CD4-positive, alpha-beta T cell treated with Interleukin-4 for 1 hour (primary cell): ENCODE measurements at regions not wholly inside any gene's neighbourhood (a gene's known extent, or its start where the extent isn't known, plus 50 kb on each side); places are given as distances from the start of the nearest gene placed in this dataset.
"Not testable (repeated sequence)": the region's sequence is repeated elsewhere in the genome, so short reads cannot be mapped to it uniquely, and the experiment has no call there.

ENCODE experiments used
- DNase-seq, 2 donors: peaks; one replicate each; pipeline ENCODE4 v3.0.0-alpha.2; 2020 to 2022

DNA sequence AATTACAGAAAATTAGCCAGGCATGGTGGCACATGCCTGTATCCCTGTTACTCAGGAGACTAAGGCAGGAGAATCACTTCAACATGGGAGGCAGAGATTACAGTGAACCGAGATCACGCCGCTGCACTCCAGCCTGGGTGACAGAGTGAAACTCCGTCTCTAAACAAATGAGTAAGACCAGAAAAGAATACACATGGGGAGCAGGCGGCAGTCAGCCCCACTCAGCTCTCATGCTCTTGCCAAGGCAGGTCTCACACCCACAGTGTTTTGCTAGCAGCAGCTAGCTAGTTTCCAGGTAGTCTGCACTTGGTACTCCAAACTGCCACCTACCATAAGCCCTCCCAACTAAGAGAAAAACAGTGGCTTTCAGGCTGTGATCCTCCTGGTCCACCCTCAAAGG lies 722.3 kb upstream of the CTNND2 start:
- no peak for DNase-seq

DNA sequence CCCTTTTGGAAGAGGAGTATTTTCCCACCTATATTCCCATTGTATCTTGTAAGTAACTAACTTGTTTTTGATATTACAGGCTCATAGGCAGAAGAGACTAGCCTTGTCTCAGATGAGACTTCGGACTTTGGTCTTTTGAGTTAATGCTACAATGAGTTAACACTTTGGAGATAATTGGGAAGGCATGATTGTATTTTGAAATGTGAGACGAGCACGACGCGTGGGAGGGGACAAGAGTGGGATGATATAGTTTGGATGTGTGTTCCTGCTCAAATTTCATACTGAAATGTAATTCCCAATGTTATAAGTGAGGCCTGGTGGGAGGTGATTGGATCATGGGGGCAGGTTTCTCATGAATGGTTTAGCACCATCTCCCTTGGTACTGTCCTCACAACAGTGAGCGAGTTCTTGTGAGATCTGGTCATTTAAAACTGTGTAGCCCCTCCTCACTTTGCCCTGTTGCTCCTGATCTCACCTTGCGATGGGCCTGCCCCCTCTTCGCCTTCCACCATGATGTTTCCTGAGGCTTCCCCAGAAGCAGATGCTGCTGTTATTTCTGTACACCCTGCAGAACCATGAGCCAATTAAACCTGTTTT lies 721.5 kb upstream of the CTNND2 start:
- no peak for DNase-seq

DNA sequence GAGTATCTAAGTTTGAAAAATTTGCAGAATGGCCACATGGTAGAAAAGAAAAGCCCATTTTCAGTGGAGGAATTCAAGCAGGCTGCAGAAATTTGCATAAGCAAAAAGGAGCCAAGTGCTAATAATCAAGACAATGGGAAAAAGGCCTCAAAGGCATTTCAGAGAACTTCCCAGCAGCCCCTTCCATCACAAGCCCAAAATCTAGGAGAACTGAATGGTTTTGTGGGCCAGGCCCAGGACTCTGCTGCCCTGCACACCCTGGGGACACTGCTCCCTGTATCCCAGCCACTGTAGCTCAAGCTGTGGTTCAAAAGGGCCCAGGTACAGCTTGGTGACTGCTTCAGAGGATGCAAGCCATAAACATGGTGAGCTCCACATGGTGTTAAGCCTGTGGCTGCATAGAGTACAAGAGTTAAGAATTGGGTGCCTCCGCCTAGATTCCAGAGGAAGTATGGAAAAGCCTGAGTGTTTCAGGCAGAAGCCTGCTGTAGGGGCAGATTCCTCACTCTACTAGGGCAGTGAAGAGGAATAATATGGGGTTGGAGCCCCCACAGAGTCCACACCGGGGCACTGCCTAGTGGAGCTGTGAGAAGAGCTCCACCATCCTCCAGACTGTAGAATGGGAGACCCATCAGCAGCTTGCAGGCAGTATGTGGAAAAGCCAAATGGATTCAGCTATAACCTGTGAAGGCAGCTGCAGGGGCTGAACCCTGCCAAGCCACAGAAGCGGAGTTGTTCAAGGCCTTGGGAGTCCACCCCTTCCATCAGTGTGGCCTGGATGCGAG lies 720.7 kb upstream of the CTNND2 start:
- DNase-seq: no peak

DNA sequence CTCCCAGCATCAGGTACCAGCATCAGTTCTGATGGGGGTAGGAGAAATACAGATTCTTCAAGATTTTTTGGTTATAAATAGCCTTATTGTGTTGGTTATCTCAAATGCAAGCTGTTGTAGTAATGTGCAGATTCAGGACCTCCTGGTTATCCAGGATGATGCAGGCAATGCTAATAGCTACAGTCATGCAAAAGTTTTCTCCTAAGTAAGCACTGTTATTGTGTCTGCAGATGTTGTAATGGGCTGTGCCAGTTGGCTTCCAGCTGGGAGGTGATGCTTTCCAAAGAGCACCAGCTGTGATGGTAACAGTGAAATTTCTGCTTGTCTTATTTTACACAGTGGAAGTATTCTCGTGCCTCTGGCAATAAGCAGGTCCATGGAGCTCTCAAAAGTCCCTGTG lies 719.2 kb upstream of the CTNND2 start:
- no peak for DNase-seq

DNA sequence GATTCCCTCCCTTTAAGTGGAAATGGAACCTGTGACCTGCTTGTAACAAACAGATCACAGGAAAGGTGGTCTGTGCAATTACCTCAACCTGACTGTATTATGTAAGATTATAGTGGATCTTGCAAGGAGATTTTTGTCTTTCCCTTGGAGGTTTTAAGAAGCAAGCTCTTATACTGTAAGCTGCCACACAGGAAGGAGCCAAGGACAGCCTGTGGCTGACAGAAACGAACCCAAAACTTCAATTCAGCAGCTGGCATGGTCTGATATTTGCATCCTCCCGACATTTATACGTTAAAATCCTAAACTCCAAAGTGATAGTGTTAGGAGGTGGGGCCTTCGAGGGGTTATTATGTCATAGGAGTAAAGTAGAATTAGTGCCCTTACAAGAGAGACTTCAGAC lies 711.8 kb upstream of the CTNND2 start:
- no peak for DNase-seq

DNA sequence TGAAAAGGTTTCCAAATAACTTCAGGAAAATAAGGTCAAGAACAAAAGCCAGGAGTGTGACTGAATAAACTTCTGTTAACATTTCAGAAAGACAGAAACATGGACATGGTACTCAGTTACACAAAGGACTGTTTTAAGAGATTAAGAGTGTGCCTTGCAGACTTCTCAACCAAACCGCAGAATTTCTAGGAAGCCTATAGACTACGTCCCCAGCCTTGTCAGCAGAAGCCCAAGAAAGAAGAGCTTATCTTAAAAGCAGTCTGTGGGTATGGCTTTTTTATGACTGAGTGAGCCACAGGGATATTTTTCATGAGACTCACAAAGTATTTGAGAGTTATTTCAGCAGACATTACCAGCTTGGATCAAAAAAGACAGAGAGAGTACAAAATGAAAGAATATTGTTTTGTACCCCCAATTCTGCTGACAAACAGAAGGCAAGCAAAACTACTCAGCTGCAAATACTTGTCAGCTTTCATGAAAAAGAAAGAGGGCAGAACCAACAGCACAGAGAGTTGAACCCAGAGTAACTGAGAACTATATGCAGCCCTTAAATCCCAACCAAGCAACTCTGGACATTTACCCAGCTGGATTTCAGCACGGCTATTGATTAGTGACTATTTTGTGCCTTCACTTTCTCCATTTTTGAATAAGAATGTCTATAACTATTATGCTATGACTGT lies 711.0 kb upstream of the CTNND2 start:
- no peak for DNase-seq

DNA sequence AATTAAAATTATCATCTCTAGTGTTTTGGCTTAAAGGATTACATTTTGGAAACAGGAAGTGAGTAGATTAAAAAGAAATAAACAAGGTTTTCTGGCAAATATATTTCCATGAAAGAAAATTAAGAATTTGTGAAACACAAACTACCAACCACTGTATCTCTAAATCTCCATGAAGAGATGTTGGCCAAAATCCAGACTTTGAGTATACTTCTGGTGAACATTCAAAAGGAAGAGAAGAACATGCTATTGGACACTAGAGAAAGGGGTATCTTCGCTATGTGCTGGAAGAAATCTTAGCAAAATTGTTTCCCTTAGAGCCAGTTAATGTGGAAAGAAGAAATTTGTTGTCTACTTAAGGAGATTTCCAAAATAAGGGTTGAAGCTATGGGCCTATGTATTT lies 710.4 kb upstream of the CTNND2 start:
- DNase-seq: no peak

DNA sequence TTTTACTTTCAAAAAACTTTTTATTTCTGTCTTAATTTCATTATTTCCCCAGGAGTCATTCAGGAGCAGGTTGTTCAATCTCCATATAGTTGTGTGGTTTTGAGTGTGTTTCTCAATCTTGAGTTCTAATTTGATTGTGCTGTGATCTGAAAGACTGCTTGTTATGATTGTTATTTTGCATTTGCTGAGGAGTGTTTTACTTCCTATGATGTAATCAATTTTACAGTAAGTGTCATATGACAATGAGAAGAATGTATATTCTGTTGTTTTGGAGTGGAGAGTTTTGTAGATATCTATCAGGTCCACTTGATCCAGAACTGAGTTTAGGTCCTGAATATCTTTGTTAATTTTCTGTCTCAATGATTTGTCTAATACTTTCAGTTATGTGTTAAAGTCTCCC lies 706.9 kb upstream of the CTNND2 start:
- no peak for DNase-seq

DNA sequence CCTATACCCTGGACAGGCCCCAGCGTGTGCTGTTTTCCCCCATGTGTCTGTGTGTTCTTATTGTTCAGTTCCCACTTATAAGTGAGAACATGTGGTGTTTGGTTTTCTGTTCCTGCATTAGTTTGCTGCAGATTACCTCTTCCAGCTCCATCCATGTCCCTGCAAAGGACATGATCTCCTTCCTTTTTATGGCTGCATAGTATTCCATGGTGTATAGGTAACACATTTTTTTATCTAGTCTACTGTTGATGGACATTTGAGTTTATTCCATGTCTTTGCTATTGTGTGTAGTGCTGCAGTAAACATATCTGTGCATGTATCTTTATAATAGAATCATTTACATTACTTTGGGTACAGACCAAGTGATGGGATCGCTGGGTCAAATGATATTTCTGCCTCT lies 703.6 kb upstream of the CTNND2 start:
- DNase-seq: not testable (repeated sequence)

DNA sequence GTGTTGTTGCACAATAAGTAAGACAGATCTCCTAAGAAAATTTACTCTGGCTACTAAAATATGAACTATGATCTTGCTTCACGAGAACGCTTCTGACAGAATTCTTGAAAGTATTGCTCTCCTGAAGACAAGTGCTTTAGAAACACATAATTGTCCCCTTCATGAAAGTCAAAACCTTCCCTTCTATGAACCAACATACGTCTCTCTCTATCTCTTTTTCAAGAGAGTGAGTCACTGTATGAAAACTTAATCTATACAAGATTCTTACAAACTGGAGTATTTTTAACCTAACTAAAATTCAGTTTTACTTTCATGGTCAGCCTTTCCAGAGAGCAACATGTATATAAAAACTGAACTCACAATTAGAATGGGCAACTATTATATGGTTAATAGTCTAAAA lies 688.0 kb upstream of the CTNND2 start:
- DNase-seq: no peak

DNA sequence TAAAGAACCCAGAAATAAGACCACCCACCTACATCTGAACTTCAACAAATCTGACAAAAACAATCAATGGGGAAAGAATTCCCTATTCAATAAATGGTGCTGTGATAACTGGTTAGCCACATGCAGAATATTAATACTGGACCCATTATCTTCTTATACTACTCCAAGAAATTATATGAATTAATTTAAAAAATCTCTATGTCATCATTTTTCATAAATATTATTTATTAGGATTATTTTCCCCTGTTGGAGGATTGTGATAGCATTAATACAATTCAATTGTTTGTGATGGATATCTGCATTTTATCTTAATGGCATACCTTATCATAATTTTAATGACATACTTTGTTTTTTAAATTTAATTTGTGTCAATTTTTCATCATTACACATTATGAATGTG lies 682.2 kb upstream of the CTNND2 start:
- no peak for DNase-seq

DNA sequence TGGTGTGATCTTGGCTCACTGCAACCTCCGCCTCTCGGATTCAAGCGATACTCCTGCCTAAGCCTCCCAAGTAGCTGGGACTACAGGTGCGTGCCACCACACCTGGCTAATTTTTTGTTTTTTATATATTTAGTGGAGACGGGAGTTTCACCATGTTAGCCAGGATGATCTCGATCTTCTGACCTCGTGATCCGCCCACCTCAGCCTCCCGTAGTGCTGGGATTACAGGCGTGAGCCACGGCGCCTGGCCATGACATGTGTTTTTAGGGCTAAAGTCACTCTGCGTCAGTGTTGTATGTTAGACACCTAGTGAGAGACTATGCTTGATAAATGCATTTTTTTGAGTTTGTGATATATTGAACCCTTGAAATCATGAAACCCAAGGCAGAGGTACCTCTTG lies 674.6 kb upstream of the CTNND2 start:
- DNase-seq: not testable (repeated sequence)

DNA sequence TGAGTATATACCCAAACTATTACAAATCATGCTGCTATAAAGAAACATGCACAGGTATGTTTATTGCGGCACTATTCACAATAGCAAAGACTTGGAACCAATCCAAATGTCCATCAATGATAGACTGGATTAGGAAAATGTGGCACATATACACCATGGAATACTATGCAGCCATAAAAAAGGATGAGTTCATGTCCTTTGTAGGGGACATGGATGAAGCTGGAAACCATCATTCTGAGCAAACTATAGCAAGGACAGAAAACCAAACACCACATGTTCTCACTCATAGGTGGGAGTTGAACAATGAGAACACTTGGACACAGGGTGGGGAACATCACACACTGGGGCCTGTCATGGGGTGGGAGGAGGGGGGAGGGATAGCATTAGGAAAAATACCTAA lies 672.7 kb upstream of the CTNND2 start:
- DNase-seq: not testable (repeated sequence)

DNA sequence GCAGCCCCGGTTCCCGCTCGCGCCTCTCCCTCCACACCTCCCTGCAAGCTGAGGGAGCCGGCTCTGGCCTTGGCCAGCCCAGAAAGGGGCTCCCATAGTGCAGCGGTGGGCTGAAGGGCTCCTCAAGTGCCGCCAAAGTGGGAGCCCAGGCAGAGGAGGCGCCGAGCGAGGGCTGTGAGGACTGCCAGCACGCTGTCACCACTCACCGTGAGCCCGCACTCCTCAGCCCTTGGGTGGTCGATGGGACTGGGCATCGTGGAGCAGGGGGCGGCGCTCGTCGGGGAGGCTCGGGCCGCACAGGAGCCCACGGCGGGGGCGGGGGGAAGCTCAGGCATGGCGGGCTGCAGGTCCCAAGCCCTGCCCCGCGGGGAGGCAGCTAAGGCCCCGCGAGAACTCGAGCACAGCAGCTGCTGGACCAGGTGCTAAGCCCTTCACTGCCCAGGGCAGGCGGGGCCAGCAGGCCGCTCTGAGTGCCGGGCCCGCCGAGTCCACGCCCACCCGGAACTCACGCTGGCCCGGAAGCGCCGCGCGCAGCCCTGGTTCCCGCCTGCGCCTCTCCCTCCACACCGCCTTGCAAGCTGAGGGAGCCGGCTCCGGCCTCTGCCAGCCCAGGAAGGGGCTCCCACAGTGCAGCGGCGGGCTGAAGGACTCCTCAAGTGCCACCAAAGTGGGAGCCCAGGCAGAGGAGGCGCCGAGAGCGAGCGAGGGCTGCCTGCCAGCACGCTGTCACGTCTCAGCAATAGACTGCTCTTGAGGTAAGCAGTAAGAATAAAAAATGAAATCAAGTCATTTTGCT lies 670.2 kb upstream of the CTNND2 start:
- DNase-seq: not testable (repeated sequence)

DNA sequence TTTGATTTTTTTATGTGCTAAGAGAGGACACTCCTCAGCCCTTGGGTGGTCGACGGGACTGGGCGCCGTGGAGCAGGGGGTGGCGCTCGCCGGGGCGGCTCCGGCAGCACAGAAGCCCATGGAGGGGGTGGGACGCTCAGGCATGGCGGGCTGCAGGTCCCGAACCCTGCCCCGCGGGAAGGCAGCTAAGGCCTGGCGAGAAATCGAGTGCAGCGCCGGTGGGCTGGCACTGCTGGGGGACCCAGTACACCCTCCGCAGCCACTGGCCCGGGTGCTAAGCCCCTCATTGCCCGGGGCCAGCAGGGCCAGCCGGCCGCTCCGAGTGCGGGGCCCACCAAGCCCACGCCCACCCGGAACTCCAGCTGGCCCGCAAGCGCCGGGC lies 669.7 kb upstream of the CTNND2 start:
- not testable (repeated sequence) for DNase-seq

DNA sequence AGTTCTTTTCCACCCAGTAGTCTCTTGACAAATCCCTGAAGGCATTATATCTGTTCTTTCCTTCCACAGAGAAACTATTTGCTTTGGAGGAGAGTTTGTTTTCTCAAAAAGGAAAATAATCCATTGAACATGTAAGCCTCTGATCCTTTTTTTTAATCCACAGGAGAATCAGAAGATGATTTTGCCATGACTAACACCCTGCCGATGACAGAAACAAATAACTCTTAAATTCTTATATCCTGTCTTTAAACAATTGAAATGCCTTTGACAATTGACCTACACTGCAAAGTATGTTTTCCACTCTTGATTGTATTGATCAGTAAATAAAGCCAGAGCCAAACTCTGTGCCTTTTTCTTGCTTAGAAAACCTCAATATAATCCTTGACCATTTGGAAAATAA lies 666.4 kb upstream of the CTNND2 start:
- no peak for DNase-seq

DNA sequence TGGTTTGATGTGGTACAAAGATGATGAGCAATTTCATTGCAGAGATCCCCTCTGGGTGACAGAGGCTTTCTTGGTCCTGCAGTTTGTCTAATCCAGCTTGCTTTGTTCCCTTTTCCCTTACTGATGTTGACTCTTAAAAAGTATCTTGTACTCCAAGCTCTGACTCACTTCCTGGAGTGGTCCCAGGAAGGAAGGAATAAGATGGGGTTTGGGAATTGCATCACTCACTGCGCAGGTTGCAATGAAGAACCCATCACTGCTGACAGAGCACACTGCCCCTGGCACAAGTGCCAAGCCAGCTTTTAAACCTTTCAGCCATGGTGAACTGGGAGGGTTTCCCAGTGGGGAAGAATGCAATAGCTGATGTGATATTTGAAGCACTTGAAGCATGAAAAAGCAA lies 662.2 kb upstream of the CTNND2 start:
- no peak for DNase-seq

DNA sequence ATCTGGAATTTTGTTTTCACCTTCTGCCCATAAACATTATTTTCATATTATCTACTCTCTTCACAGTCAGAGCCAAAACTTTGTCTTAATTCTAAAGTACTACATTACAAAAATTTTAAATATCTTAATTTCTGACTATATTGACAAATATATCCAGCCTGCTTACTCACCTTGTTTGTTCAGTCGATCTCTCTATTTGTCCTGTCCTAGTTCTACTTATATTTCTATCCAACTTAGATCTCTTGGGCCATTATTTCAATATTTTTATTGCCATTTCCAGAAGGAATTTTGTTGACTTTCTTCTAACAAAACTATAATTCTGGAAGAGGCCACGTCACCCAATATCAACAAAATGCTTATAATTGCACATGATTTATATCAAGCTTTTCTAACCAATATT lies 652.8 kb upstream of the CTNND2 start:
- DNase-seq: no peak

DNA sequence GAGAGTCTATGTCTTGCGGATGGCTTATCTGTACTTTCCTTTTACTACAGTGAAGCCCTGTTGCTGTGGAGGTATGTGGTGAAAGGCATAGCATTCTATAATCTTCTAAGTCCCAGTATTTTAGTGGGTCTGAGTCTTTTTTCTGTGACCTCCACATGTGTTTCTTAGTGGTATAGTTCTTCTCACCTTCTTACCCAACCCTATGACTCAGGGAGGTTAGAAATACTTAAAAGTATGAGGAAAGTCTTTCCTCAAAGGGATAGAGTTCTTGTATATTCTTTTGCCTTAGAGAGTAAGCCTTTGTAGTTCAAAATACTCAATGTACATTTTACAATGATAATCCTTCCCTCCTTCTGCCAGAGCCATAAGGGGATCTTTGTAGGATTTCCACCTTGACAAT lies 621.9 kb upstream of the CTNND2 start:
- DNase-seq: no peak

DNA sequence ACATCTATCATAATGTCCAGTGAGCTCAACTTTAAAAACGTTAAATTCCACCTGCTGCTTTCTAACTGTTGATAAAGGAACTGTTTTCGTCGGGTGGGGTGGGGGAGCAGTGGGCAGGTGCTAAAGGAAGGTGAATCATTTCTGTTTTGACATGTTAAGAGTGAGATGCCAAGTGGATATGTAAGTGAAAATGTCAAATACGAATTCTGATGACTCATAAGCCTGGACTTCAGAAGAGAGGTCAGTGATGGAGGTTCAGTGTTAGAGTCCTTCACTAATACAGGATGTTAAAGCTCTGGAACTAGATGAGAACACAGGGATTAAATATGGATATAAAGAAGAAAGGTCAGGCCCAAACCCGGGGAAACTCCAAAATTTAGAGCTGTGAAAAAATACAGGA lies 617.9 kb upstream of the CTNND2 start:
- no peak for DNase-seq

DNA sequence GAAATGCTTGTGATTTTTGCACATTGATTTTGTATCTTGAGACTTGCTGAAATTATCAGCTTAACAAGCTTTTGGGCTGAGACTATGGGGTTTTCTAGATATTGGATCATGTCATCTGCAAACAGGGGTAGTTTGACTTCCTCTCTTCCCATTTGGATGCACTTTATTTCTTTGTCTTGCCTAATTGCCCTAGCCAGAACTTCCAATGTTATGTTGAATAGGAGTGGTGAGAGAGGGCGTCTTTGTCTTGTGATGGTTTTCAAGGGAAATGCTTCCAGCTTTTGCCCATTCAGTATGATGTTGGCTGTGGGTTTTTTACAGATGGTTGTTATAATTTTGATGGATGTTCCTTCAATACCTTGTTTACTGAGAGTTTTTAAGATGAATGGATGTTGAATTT lies 600.7 kb upstream of the CTNND2 start:
- not testable (repeated sequence) for DNase-seq

DNA sequence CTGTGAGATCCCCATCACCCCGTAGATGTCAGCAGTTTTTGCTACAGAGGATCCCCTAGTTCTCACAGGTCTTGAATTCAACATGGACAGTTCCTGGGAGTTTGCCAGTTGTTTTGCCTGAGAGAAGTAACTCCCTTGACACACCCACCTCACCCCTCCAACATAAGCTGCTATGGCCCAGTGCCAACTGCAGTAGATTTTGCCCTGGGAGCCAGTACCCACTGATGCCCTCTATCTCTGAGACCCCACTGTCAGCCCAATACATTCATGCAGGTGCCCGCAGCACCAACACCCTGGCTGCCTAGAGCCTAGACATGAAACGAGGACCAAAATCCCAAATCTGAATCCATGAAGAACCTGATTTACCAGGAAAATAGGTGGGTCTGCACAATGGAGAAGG lies 583.9 kb upstream of the CTNND2 start:
- no peak for DNase-seq

DNA sequence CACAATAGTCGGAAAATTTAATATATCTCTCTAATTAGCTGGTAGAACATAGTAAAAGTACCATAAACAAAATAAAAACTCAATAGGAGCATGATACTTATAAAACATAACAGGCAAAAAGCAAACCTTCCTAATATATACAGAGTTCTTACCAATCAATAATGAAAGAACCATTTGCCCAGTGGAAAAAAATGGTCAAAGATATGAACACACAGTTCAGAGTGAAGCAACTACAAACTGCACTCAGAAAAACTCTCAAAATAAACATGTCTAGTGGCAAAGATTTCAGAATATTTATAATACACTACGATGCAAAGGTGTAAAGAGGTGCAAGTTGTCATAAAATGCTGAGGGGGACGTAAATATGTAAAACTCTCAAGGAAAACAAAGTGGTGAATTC lies 576.2 kb upstream of the CTNND2 start:
- DNase-seq: no peak

DNA sequence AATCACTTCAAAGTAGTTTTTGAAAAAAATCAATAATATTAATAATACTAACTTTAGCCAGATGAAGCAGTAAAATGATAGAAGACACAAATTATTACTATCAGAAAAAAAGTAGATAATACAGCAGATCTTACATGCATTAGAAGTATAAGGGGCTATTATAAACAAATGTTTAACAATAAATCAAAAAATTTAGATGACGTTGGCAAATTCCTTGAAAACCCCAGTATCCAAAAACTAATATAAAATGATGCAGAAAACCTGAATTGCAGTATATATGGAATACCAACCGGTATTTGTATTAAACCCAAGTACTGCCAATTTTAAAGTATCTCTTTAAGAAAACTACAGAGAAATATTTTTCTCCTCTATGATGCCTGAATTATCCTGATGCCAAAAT lies 573.3 kb upstream of the CTNND2 start:
- no peak for DNase-seq
